HEK293 (cell line): ENCODE measurements at regions not wholly inside any gene's neighbourhood (a gene's known extent, or its start where the extent isn't known, plus 50 kb on each side); places are given as distances from the start of the nearest gene placed in this dataset.

Experiments
- CTCF ChIA-PET: fragments of 350-600 bp; formaldehyde crosslinking; extraction: SDS; loops from one replicate; lab custom pipeline; 2021; ENCODE audit warnings: antibody characterized with exemption; lab: Yijun Ruan, JAX
- POLR2A ChIA-PET: fragments of 300-600 bp; formaldehyde crosslinking; extraction: SDS; loops from one replicate; lab custom pipeline; 2020; ENCODE audit warnings: antibody characterized with exemption, inconsistent platforms; lab: Yijun Ruan, JAX
- H3K27ac ChIP-seq: fragments of 200-500 bp; sonication (Bioruptor generic); 2 replicates; pipeline ENCODE4 v1.5.1; 2014; ENCODE audit warnings: low read depth, low read length, control low read depth, inconsistent platforms; ENCODE audit errors: extremely low read depth
- H3K36me3 ChIP-seq, 2 experiments: fragments of 200-500 bp in 1 of 2; sonication (Bioruptor generic) in 1 of 2; 1 replicate in 1 of 2; 2 replicates in 1 of 2; pipeline ENCODE4 v1.5.1; 2014 to 2017; ENCODE audit warnings: inconsistent platforms in 2 of 2, low read length in 2 of 2; ENCODE audit not compliant: control insufficient read depth in 2 of 2, insufficient read depth in 1 of 2
- H3K4me1 ChIP-seq: fragments of 200-500 bp; sonication (Bioruptor generic); 2 replicates; pipeline ENCODE4 v1.5.1; 2014; ENCODE audit warnings: mild to moderate bottlenecking, low read length, inconsistent platforms; ENCODE audit not compliant: control insufficient read depth, insufficient read depth
- H3K4me3 ChIP-seq: 2 replicates; pipeline ENCODE4 v1.5.1; 2011; ENCODE audit warnings: low read depth, mild to moderate bottlenecking, control low read depth, low read length, moderate library complexity
- H3K9me3 ChIP-seq: fragments of 200-500 bp; sonication (Bioruptor generic); 2 replicates; pipeline ENCODE4 v1.5.1; 2014; ENCODE audit warnings: low read depth, low read length, inconsistent platforms; ENCODE audit not compliant: control insufficient read depth, insufficient read depth
- IKZF3 ChIP-seq: fragments of 450-650 bp; IDR thresholded peaks from 2 replicates; pipeline ENCODE4 v1.5.0; 2018; ENCODE audit warnings: missing biosample characterization, mild to moderate bottlenecking, missing genetic modification characterization, moderate library complexity
- KLF10 ChIP-seq: fragments of 450-650 bp; IDR thresholded peaks from 2 replicates; pipeline ENCODE4 v1.5.1; 2018; ENCODE audit warnings: missing biosample characterization, mild to moderate bottlenecking, missing genetic modification characterization
- PRDM1 ChIP-seq: fragments of 450-650 bp; formaldehyde crosslinking; IDR thresholded peaks from 2 replicates; pipeline ENCODE4; 2016; ENCODE audit warnings: missing biosample characterization, missing genetic modification characterization
- SCRT1 ChIP-seq: fragments of 450-650 bp; formaldehyde crosslinking; IDR thresholded peaks from 2 replicates; pipeline ENCODE4 v1.5.1; 2016; ENCODE audit warnings: missing biosample characterization, missing genetic modification characterization, borderline replicate concordance
- SP3 ChIP-seq: fragments of 450-650 bp; formaldehyde crosslinking; IDR thresholded peaks from 2 replicates; pipeline ENCODE4 v1.5.1; 2016; ENCODE audit warnings: missing biosample characterization, missing genetic modification characterization
- SP7 ChIP-seq: fragments of 450-650 bp; formaldehyde crosslinking; IDR thresholded peaks from 2 replicates; pipeline ENCODE4 v1.5.1; 2016; ENCODE audit warnings: missing biosample characterization, missing genetic modification characterization
- YY2 ChIP-seq: fragments of 450-650 bp; formaldehyde crosslinking; IDR thresholded peaks from 2 replicates; pipeline ENCODE4 v1.5.1; 2016; ENCODE audit warnings: missing biosample characterization, missing genetic modification characterization
- ZBTB8A ChIP-seq: fragments of 450-650 bp; formaldehyde crosslinking; IDR thresholded peaks from 2 replicates; pipeline ENCODE4 v1.5.1; 2016; ENCODE audit warnings: missing biosample characterization, missing genetic modification characterization
- ZFP41 ChIP-seq: fragments of 450-650 bp; formaldehyde crosslinking; IDR thresholded peaks from 2 replicates; pipeline ENCODE4 v1.5.1; 2016; ENCODE audit warnings: missing biosample characterization, missing genetic modification characterization, borderline replicate concordance
- ZNF16 ChIP-seq: fragments of 450-650 bp; formaldehyde crosslinking; IDR thresholded peaks from 2 replicates; pipeline ENCODE4 v1.5.1; 2016; ENCODE audit warnings: low read depth, missing biosample characterization, missing genetic modification characterization
- ZNF174 ChIP-seq: fragments of 450-650 bp; formaldehyde crosslinking; IDR thresholded peaks from 2 replicates; pipeline ENCODE4 v1.5.0; 2017; ENCODE audit warnings: missing biosample characterization, mild to moderate bottlenecking, missing genetic modification characterization
- ZNF19 ChIP-seq: fragments of 450-650 bp; formaldehyde crosslinking; IDR thresholded peaks from 2 replicates; pipeline ENCODE4; 2016; ENCODE audit warnings: missing biosample characterization, missing genetic modification characterization, low read depth
- ZNF248 ChIP-seq: fragments of 450-650 bp; formaldehyde crosslinking; IDR thresholded peaks from 2 replicates; pipeline ENCODE4 v1.5.1; 2017; ENCODE audit warnings: missing biosample characterization, missing genetic modification characterization
- ZNF292 ChIP-seq: fragments of 450-650 bp; formaldehyde crosslinking; IDR thresholded peaks from 2 replicates; pipeline ENCODE4 v1.5.1; 2016; ENCODE audit warnings: low read depth, missing biosample characterization, missing genetic modification characterization, borderline replicate concordance
- ZNF350 ChIP-seq: fragments of 450-650 bp; formaldehyde crosslinking; IDR thresholded peaks from 2 replicates; pipeline ENCODE4 v1.5.0; 2017; ENCODE audit warnings: missing biosample characterization, mild to moderate bottlenecking, missing genetic modification characterization
- ZNF514 ChIP-seq: fragments of 450-650 bp; formaldehyde crosslinking; IDR thresholded peaks from 2 replicates; pipeline ENCODE4 v1.5.1; 2016; ENCODE audit warnings: missing biosample characterization, missing genetic modification characterization
- ZNF544 ChIP-seq: fragments of 450-650 bp; formaldehyde crosslinking; IDR thresholded peaks from 2 replicates; pipeline ENCODE4 v1.5.0; 2017; ENCODE audit warnings: missing biosample characterization, missing genetic modification characterization
- ZNF549 ChIP-seq: fragments of 450-650 bp; IDR thresholded peaks from 2 replicates; pipeline ENCODE4 v1.5.1; 2018; ENCODE audit warnings: missing biosample characterization, missing genetic modification characterization, mild to moderate bottlenecking, inconsistent platforms, moderate library complexity
- ZNF701 ChIP-seq: fragments of 450-650 bp; formaldehyde crosslinking; IDR thresholded peaks from 2 replicates; pipeline ENCODE4 v1.5.1; 2016; ENCODE audit warnings: missing biosample characterization, missing genetic modification characterization
- ZNF776 ChIP-seq: fragments of 450-650 bp; formaldehyde crosslinking; IDR thresholded peaks from 2 replicates; pipeline ENCODE4 v1.5.0; 2017; ENCODE audit warnings: missing biosample characterization, missing genetic modification characterization, borderline replicate concordance
- TF ChIP-seq, protein P1 (sequence below): fragments of 450-650 bp; formaldehyde crosslinking; IDR thresholded peaks from 2 replicates; pipeline ENCODE4 v1.5.1; 2016; ENCODE audit warnings: missing biosample characterization, missing genetic modification characterization, borderline replicate concordance

DNA sequence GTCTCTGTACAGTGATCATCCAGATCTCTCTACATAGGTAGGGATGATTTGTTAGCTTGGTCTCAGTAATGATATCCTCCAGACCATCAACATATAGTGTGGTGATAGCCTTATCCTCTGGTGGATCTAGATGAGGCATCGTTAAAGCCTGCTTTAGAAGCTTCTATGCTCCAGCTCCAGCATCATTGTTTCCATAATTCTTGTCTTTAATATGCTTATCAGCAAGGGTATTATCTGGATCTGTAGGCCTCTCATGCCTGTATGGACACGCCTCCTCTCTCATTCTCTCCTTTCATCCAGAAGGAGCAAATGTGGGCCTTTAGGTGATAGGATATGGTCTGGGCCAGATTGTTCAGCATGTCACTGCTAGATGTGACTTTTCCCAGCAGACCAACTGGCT, 234.5 kb upstream of the CHST9 start:
- CTCF ChIA-PET, result interaction anchor here (0.6 kb wide), 2 partner anchors 54 to 1574 kb away, joined by 3 to 5 read pairs; no protein-coding TSS in a partner anchor

DNA sequence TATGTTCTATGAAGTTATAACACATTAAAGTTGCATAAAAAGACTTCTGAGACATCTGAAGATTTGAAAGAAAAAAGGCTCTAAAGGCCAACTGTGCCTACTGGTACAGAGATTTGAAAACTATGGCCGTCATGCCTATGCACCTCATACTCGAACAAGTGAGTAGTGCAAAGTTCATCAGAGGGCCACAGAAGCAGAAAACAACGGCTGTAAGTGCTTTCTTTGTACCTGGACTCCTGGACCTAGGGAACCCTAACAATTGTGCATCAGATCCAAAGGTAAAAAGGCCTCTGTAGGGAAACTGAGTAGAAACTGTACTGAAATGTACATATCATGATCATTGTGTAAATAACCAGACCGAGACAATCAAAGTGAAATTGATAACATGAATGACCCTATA, 230.4 kb upstream of the CHST9 start:
- Histone ChIP-seq H3K4me1 (no peaks in the 10 kb centered on the region), H3K27ac (no peak overlapping the region), H3K36me3 (no peaks in the 10 kb centered on the region), H3K4me3 (no peak overlapping the region)
- ChIA-PET CTCF (no interaction called here), POLR2A (no interaction called here)
- no peak for TF ChIP-seq ZNF174 (tag by site-specific recombination)
- TF ChIP-seq SP3 (tag by site-specific recombination), result no peak
- TF ChIP-seq ZBTB8A (tag by site-specific recombination), result no peak
- TF ChIP-seq PRDM1 (tag by site-specific recombination), result no peak
- no peak for TF ChIP-seq ZNF292 (tag by site-specific recombination)
- TF ChIP-seq ZNF19 (tag by site-specific recombination), result no peak
- no peak for TF ChIP-seq SCRT1 (tag by site-specific recombination)
- no peak for TF ChIP-seq KLF10 (tag by site-specific recombination)
- TF ChIP-seq ZNF549 (tag by site-specific recombination), result no peak
- no peak for TF ChIP-seq ZNF701 (tag by site-specific recombination)
- no peak for TF ChIP-seq IKZF3 (tag by site-specific recombination)
- no peak for TF ChIP-seq ZNF350 (tag by site-specific recombination)
- no peak for TF ChIP-seq ZFP41 (tag by site-specific recombination)
- no peak for TF ChIP-seq YY2 (tag by site-specific recombination)
- TF ChIP-seq ZNF776 (tag by site-specific recombination), result no peak
- no peak for TF ChIP-seq ZNF514 (tag by site-specific recombination)
- TF ChIP-seq, protein P1, sequence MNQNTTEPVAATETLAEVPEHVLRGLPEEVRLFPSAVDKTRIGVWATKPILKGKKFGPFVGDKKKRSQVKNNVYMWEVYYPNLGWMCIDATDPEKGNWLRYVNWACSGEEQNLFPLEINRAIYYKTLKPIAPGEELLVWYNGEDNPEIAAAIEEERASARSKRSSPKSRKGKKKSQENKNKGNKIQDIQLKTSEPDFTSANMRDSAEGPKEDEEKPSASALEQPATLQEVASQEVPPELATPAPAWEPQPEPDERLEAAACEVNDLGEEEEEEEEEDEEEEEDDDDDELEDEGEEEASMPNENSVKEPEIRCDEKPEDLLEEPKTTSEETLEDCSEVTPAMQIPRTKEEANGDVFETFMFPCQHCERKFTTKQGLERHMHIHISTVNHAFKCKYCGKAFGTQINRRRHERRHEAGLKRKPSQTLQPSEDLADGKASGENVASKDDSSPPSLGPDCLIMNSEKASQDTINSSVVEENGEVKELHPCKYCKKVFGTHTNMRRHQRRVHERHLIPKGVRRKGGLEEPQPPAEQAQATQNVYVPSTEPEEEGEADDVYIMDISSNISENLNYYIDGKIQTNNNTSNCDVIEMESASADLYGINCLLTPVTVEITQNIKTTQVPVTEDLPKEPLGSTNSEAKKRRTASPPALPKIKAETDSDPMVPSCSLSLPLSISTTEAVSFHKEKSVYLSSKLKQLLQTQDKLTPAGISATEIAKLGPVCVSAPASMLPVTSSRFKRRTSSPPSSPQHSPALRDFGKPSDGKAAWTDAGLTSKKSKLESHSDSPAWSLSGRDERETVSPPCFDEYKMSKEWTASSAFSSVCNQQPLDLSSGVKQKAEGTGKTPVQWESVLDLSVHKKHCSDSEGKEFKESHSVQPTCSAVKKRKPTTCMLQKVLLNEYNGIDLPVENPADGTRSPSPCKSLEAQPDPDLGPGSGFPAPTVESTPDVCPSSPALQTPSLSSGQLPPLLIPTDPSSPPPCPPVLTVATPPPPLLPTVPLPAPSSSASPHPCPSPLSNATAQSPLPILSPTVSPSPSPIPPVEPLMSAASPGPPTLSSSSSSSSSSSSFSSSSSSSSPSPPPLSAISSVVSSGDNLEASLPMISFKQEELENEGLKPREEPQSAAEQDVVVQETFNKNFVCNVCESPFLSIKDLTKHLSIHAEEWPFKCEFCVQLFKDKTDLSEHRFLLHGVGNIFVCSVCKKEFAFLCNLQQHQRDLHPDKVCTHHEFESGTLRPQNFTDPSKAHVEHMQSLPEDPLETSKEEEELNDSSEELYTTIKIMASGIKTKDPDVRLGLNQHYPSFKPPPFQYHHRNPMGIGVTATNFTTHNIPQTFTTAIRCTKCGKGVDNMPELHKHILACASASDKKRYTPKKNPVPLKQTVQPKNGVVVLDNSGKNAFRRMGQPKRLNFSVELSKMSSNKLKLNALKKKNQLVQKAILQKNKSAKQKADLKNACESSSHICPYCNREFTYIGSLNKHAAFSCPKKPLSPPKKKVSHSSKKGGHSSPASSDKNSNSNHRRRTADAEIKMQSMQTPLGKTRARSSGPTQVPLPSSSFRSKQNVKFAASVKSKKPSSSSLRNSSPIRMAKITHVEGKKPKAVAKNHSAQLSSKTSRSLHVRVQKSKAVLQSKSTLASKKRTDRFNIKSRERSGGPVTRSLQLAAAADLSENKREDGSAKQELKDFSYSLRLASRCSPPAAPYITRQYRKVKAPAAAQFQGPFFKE (tag by site-specific recombination), result no peak
- no peak for TF ChIP-seq ZNF16 (tag by site-specific recombination)
- TF ChIP-seq ZNF248 (tag by site-specific recombination), result no peak
- TF ChIP-seq, all 188 proteins: peak for 0
- H3K9me3 ChIP-seq, result no peaks in the 10 kb centered on the region

More for the DNA sequence above, 234.5 kb upstream of the CHST9 start:
- H3K9me3 ChIP-seq, result no peaks in the 10 kb centered on the region
- no peaks in the 10 kb centered on the region for H3K4me1 ChIP-seq
- no peak overlapping the region for H3K4me3 ChIP-seq
- TF ChIP-seq SP7, result no peak
- TF ChIP-seq, protein P1 (tag by site-specific recombination), result no peak
- TF ChIP-seq ZNF544, result no peak
- POLR2A ChIA-PET, result no interaction called here
- no peaks in the 10 kb centered on the region for H3K36me3 ChIP-seq
- no peak overlapping the region for H3K27ac ChIP-seq
